Astrocyte (in vitro differentiated cells and primary cell): ENCODE measurements at regions not wholly inside any gene's neighbourhood (a gene's known extent, or its start where the extent isn't known, plus 50 kb on each side); places are given as distances from the start of the nearest gene placed in this dataset.

Source experiments
- DNase-seq: peaks from one replicate; pipeline ENCODE4 v3.0.0-alpha.2; 2010; ENCODE audit warnings: low read depth
- FAIRE-seq: peaks from 2 replicates; lab custom pipeline; 2011; peaks lifted over from hg19 to GRCh38; lab: Jason Lieb, UNC
- H2AFZ ChIP-seq: 2 replicates; pipeline ENCODE4 v1.6.0; 2012; ENCODE audit warnings: low read depth, low read length, inconsistent platforms
- H3K27ac ChIP-seq: 2 replicates; pipeline ENCODE4 v1.5.1; 2011; ENCODE audit warnings: low read depth, low read length, inconsistent platforms
- H3K27me3 ChIP-seq: 2 replicates; pipeline ENCODE4 v1.6.0; 2011; ENCODE audit warnings: low read length, inconsistent platforms; ENCODE audit not compliant: insufficient read depth
- H3K36me3 ChIP-seq: 2 replicates; pipeline ENCODE4 v1.5.1; 2011; ENCODE audit warnings: low read length, inconsistent platforms; ENCODE audit not compliant: insufficient read depth
- H3K4me1 ChIP-seq: 2 replicates; pipeline ENCODE4 v1.5.1; 2011; ENCODE audit warnings: low read length, inconsistent platforms; ENCODE audit not compliant: insufficient read depth
- H3K4me2 ChIP-seq: 2 replicates; pipeline ENCODE4 v1.6.0; 2012; ENCODE audit warnings: low read length, inconsistent platforms
- H3K4me3 ChIP-seq: 2 replicates; pipeline ENCODE4 v1.5.1; 2011; ENCODE audit warnings: low read depth, mild to moderate bottlenecking, low read length, inconsistent platforms; ENCODE audit not compliant: insufficient read depth
- H3K79me2 ChIP-seq: 2 replicates; pipeline ENCODE4 v1.6.0; 2012; ENCODE audit warnings: mild to moderate bottlenecking, low read length, inconsistent platforms; ENCODE audit not compliant: insufficient read depth
- H3K9ac ChIP-seq: 2 replicates; pipeline ENCODE4 v1.6.0; 2012; ENCODE audit warnings: mild to moderate bottlenecking, low read length, inconsistent platforms
- H3K9me3 ChIP-seq: 2 replicates; pipeline ENCODE4 v1.5.1; 2012; ENCODE audit warnings: low read depth, mild to moderate bottlenecking, low read length, inconsistent platforms; ENCODE audit not compliant: insufficient read depth
- H4K20me1 ChIP-seq: 2 replicates; pipeline ENCODE4 v1.6.0; 2012; ENCODE audit warnings: low read length, inconsistent platforms; ENCODE audit not compliant: insufficient read depth
- H3K27ac Mint-ChIP-seq: one replicate; pipeline ENCODE4 v1.8.0; 2021; ENCODE audit warnings: mild to moderate bottlenecking, mixed read lengths; ENCODE audit not compliant: unreplicated experiment
- H3K27me3 Mint-ChIP-seq: one replicate; pipeline ENCODE4 v1.8.0; 2021; ENCODE audit warnings: low read depth, mixed read lengths; ENCODE audit not compliant: unreplicated experiment
- H3K36me3 Mint-ChIP-seq: one replicate; pipeline ENCODE4 v1.8.0; 2021; ENCODE audit warnings: low read depth, mixed read lengths; ENCODE audit not compliant: unreplicated experiment
- H3K4me1 Mint-ChIP-seq: one replicate; pipeline ENCODE4 v1.8.0; 2021; ENCODE audit warnings: low read depth, mixed read lengths; ENCODE audit not compliant: unreplicated experiment
- H3K4me3 Mint-ChIP-seq: one replicate; pipeline ENCODE4 v1.8.0; 2021; ENCODE audit warnings: mild to moderate bottlenecking, moderate library complexity, mixed read lengths; ENCODE audit not compliant: unreplicated experiment
- H3K9me3 Mint-ChIP-seq: one replicate; pipeline ENCODE4 v1.8.0; 2021; ENCODE audit warnings: mild to moderate bottlenecking, mixed read lengths; ENCODE audit not compliant: unreplicated experiment
- EZH2 ChIP-seq: IDR thresholded peaks from 2 replicates; pipeline ENCODE4 v1.6.1; 2012; ENCODE audit warnings: mild to moderate bottlenecking, low read length, inconsistent platforms; ENCODE audit not compliant: insufficient read depth
- TF ChIP-seq, protein P1 (sequence below): IDR thresholded peaks from 2 replicates; pipeline ENCODE4 v1.5.1; 2011; ENCODE audit warnings: low read depth, mild to moderate bottlenecking, inconsistent platforms, low read length, moderate library complexity; ENCODE audit not compliant: insufficient read depth

DNA sequence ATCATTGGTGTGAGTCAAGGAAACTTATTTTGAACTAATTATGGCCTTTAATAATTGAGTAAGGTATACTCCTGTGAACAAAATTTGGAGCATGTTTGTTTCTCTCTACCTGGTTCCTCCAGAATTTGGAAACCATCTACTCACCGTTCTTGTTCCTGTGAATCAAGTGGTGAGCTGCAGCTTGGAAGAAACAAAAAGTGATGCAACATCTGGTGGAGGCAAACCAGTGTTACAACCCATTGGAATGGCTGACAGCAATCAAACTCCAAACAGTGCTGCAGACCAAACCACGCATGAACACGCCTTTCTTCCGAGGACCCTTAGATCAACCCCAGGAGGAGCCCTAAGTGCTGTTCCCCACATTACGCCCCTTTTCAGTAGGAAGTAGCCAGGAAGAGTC lies 104.7 kb upstream of the VASH1 start:
- no peak for FAIRE-seq
- peaks cover 20% of the 10 kb centered on the region for H3K27me3 Mint-ChIP-seq
- TF ChIP-seq EZH2, result no peak
- TF ChIP-seq, protein P1, sequence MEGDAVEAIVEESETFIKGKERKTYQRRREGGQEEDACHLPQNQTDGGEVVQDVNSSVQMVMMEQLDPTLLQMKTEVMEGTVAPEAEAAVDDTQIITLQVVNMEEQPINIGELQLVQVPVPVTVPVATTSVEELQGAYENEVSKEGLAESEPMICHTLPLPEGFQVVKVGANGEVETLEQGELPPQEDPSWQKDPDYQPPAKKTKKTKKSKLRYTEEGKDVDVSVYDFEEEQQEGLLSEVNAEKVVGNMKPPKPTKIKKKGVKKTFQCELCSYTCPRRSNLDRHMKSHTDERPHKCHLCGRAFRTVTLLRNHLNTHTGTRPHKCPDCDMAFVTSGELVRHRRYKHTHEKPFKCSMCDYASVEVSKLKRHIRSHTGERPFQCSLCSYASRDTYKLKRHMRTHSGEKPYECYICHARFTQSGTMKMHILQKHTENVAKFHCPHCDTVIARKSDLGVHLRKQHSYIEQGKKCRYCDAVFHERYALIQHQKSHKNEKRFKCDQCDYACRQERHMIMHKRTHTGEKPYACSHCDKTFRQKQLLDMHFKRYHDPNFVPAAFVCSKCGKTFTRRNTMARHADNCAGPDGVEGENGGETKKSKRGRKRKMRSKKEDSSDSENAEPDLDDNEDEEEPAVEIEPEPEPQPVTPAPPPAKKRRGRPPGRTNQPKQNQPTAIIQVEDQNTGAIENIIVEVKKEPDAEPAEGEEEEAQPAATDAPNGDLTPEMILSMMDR, result no peak
- peaks cover 8% of the 10 kb centered on the region for H3K9me3 ChIP-seq
- peaks cover 21% of the 10 kb centered on the region for H3K9me3 Mint-ChIP-seq
- H3K36me3 ChIP-seq, result no peaks in the 10 kb centered on the region
- H3K4me1 ChIP-seq, result no peaks in the 10 kb centered on the region
- H3K27ac ChIP-seq, result no peak overlapping the region
- no peak overlapping the region for H3K4me2 ChIP-seq
- no peaks in the 10 kb centered on the region for H3K27me3 ChIP-seq
- no peak overlapping the region for H2AFZ ChIP-seq
- H3K4me1 Mint-ChIP-seq, result no peaks in the 10 kb centered on the region
- no peak overlapping the region for H3K27ac Mint-ChIP-seq
- DNase-seq, result no peak
- H3K9ac ChIP-seq, result no peak overlapping the region
- no peaks in the 10 kb centered on the region for H4K20me1 ChIP-seq
- H3K36me3 Mint-ChIP-seq, result no peaks in the 10 kb centered on the region
- H3K4me3 ChIP-seq, result no peak overlapping the region
- H3K79me2 ChIP-seq, result no peaks in the 10 kb centered on the region
- H3K4me3 Mint-ChIP-seq, result no peak overlapping the region

DNA sequence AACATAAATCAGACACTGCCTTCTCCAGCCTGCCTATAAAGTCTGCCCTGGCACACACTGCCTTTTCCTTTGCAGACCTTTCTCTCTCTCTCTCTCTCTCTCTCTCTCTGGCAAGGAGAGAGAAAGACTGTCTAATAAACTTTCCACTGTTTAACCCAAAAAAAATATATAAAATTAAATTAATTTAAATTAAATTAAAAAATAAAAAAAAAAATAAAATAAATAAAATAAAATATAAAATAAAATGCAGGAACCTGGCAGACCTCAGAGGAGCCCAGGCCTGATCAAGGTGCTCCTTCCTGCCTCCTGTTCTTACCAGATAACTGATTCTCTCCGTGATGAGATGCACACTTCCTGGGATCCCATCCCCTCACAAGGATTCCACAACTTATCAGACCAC lies 103.9 kb upstream of the VASH1 start:
- no peak overlapping the region for H3K9ac ChIP-seq
- Mint-ChIP-seq H3K27me3 (peaks cover 22% of the 10 kb centered on the region), H3K36me3 (no peaks in the 10 kb centered on the region), H3K27ac (no peak overlapping the region), H3K4me1 (no peaks in the 10 kb centered on the region), H3K9me3 (peaks cover 24% of the 10 kb centered on the region), H3K4me3 (no peak overlapping the region)
- no peaks in the 10 kb centered on the region for H3K27me3 ChIP-seq
- H3K79me2 ChIP-seq, result no peaks in the 10 kb centered on the region
- H3K4me2 ChIP-seq, result no peak overlapping the region
- H3K27ac ChIP-seq, result no peak overlapping the region
- no peaks in the 10 kb centered on the region for H4K20me1 ChIP-seq
- no peak for FAIRE-seq
- H3K4me1 ChIP-seq, result no peaks in the 10 kb centered on the region
- H3K4me3 ChIP-seq, result no peak overlapping the region
- H3K9me3 ChIP-seq, result peaks cover 8% of the 10 kb centered on the region
- no peaks in the 10 kb centered on the region for H3K36me3 ChIP-seq
- H2AFZ ChIP-seq, result no peak overlapping the region
- TF ChIP-seq EZH2, result no peak
- TF ChIP-seq, protein P1, result no peak
- DNase-seq, result no peak

DNA sequence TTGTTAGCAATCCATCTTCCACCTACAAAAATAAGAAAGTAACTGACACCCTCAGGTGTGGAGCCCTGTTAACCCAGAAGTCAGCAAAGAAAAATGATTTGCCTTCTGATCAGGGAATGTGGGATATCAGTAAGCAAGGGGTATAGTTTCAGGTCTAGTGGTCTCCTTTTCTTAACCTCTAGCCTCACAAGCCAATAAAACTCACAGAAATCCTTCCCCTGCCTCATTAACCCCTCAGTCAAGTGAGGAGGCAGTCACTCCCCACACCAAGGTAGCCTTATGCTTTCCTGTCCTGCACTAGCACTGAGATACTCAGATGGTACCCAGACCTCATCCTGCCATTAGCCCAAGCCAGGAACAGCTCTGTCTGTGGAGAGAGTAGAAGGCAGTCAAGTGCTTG lies 103.4 kb upstream of the VASH1 start:
- TF ChIP-seq, protein P1, result no peak
- no peak for TF ChIP-seq EZH2
- H3K9me3 Mint-ChIP-seq, result peaks cover 24% of the 10 kb centered on the region
- no peak overlapping the region for H2AFZ ChIP-seq
- H3K36me3 Mint-ChIP-seq, result no peaks in the 10 kb centered on the region
- no peak overlapping the region for H3K27ac ChIP-seq
- H3K4me1 Mint-ChIP-seq, result no peaks in the 10 kb centered on the region
- peaks cover 22% of the 10 kb centered on the region for H3K27me3 Mint-ChIP-seq
- H3K4me2 ChIP-seq, result no peak overlapping the region
- no peaks in the 10 kb centered on the region for H3K79me2 ChIP-seq
- H3K4me1 ChIP-seq, result no peaks in the 10 kb centered on the region
- no peak overlapping the region for H3K4me3 Mint-ChIP-seq
- DNase-seq (no peak), FAIRE-seq (no peak)
- H3K27me3 ChIP-seq, result no peaks in the 10 kb centered on the region
- peaks cover 8% of the 10 kb centered on the region for H3K9me3 ChIP-seq
- H3K36me3 ChIP-seq, result no peaks in the 10 kb centered on the region
- no peak overlapping the region for H3K4me3 ChIP-seq
- H3K9ac ChIP-seq, result no peak overlapping the region
- H4K20me1 ChIP-seq, result no peaks in the 10 kb centered on the region
- no peak overlapping the region for H3K27ac Mint-ChIP-seq
